DMS53 treated with DMSO at 0.1 percent for 48 hours (cell line): ENCODE measurements at regions not wholly inside any gene's neighbourhood (a gene's known extent, or its start where the extent isn't known, plus 50 kb on each side); places are given as distances from the start of the nearest gene placed in this dataset.

Experiments used
- DNase-seq: peaks from one replicate; lab custom pipeline; 2025; ENCODE audit not compliant: unreplicated experiment; lab: John Stamatoyannopoulos, UW

DNA sequence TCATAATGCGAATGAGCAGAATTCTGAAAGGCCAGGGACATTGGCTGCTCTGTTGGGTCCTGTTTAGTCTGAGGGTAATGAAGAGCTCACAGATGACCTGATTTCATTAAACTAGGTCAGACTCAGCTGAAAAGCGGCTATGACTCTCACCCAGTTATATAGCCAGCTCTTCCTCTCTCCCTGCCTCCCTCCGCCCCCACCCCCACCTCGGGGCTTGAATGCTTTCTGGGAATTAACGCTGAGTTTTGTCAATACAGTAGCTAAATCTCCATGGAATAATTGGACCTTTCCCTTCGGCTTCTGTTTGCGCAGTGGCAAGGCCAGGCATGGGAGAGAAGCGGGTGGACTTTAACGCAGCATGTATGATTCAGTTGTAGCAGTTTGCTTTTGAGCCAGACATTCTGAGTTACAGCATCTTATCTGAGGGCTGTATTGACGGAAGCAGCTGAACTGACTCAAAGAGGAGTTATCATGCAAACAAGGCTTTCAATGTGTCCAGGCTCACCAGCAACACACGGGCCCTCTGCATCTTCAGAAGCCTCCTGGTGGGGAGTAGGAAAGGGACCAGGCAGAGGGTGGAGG is 110.6 kb downstream of the MYCN start:
- no peak for DNase-seq

DNA sequence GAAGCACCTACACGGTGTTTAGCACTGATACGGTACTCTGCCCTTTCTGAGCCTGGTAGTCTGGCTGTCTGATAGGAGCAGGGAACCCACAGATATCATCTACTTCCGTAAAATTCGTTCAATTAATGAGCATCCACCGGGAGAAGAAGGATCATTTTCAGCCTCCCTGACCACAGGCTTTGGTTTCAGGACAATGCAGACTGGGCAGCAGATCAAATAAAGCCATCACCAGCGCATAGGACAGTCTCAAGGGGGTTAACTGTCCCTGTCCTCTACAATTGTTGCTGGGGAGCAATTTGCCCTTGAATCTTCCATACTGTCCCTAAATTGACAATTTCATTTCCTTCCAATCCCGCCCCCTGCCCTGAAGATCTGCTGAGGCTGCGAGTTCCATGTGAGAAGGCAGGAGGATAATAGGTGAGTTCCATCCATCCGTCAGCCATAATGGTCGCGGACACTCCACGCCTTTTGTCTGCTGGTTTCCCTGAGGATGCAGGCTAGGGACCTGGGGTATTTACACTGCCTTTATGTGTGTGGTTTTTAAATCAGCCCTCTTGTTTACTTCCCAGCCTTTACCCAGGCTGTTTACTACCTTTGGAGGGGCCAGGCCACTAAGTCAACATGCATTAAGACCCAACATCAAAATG is 110.0 kb downstream of the MYCN start:
- DNase-seq, result no peak

DNA sequence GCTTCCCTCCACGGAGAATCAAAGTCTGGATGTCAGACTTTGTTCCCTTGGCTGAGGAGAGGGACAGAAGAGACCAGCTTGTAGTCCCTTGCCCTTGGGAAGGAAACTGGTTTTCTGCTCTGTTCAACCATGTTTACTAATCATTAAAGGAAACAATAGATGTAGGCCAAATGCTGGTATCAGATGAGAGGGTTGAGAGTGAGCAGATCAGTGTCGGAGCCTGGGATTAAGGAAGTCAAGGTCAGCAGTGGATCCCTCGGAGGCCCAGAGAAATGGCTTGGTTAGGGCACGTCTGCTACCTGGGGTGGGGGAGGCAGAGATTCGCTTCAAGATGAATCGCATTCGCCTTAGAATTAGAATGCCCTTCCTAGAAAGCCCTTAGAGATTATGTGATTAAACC is 109.1 kb downstream of the MYCN start:
- no peak for DNase-seq

DNA sequence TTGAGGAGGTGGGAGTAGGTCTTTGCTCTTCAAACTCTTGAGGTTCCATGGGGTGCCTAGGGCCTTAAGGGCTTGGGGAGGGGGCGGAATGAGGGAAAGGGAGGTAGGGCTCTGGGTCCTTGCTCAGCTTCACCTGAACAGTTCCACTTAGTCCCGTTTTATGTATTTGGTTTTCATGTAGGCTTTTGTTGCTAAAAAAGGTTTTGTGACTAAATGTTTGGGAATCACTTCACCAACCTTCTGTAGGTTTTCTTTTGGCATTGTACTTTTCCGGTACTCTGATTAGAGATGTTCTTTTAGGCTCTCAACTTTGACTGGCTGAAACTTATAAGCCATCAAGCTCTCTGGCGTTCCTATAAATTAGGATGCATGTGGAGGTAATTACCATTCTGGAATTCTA is 108.1 kb downstream of the MYCN start:
- no peak for DNase-seq

DNA sequence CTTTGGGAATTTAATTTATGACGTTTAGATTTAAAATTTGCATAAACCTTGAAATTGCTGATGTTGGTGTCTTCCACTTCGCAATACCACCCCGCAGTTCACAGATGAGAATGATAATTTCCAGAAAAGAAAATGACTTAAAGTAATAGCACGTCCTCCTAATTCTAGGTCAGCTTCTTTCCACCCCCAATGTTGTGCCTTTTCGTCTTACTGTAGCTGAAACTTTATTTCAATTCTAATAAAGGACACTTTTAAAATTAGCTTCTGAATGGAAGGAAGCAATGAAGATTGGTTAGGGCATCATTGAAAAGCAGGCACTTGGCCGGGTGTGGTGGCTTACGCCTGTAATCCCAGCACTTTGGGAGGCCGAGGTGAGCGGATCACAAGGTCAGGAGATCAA is 107.4 kb downstream of the MYCN start:
- no peak for DNase-seq

DNA sequence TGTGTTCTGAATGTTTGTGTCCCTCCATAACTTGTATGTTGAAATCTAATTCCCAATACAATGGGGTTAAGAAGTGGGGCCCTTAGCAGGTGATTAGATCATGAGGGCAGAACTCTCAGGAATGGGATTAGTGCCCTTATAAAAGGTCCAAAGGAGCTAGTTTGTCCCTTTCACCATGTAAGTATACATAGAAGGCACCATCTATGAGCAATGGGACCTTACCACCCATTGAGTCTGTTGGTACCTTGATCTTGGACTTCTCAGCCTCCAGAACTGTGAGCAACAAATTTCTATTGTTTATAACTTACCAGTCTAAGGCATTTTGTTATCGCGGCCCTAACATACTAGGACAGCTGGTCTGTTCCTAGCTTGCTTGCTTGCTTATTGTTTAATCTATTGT is 106.3 kb downstream of the MYCN start:
- DNase-seq, result no peak

DNA sequence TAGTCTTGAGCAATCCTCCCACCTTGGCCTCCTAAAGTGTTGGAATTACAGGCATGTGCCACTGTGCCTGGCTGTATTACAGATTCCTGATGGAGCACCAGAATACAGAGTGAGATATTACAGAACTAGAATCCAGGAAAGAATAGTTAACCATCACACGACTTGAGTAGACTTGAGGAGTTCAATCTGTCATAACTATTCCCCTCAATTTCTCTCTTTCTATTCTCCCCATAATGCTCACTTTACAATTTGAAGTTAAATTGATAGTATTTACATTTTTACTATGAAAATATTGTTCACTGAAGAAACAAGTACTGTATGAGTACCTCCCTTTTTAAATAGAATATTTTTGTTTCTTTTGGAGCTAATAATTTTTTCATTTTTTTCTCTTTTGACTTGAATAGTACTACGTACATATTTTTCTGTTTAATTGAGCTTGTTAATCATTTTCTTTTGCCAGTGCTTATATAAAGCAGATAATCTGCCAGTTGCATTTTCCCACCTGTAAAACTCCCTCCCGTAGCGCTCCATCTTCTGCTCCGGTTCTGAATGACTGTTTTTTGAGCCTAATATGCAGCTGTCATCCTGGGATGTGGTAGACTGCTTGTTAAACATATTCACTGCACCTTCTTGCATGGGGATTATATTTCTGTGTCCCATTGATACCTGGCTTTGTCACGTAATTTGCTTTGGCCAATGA is 105.5 kb downstream of the MYCN start:
- DNase-seq, result no peak

DNA sequence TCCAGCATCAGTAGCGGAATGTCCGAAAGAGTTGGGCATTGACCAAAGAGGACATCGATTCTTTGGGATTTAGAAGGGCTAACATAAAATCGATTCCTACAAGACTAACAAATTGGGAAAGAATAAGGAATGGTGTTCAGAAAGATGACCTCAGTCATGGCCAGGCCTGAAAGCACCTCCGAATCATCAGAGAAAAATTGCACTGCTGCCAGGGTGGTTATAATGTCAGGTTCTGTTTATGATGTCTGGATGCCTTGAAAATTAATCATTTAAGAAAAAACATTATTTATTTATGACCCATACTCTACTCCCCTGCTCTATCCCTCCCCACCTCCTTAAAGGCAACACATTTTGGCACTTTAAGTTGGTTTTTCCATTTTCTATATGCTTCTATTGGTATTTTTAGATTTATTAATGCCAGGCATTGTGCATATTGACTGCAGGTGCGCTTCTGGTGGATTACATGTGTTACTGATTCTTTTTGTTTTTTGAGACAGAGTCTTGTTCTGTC is 104.7 kb downstream of the MYCN start:
- DNase-seq, result no peak

DNA sequence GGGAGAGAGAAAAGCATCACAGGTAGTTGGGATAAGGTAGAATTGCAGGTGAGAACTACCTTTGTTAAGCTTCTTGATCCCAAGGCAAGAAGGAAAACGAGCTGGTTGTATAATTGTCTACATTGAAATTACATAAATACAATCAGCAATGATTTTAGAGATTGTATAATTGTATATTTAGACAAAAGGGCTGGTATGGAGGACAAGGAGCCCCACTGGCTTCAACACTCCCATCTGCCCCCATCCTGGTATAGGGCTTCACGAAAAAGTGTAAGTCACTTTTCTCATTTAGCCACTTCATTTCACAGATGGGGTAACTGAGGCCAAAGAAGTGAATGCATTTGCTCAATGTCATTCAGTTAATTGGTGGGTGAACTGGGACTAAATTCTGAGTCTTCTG is 103.3 kb downstream of the MYCN start:
- no peak for DNase-seq

DNA sequence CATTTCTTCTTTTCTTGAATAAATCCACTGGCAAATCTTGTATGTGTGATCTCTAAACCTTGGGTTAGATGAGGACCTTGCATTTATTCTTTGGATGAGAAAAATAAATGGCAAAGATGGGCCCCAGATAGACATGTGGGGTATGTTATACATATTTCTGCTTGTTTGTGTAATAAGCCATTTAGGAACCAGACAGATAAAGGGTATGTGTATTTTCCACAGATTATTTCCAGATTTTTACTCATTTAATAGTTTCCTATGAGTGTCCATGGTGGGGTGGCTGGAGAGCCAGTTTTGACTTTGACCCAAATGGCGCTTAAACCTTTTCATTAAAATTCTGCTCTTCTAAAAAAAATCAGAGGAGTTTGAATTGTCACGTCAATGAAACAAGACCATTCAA is 102.8 kb downstream of the MYCN start:
- DNase-seq, result no peak

DNA sequence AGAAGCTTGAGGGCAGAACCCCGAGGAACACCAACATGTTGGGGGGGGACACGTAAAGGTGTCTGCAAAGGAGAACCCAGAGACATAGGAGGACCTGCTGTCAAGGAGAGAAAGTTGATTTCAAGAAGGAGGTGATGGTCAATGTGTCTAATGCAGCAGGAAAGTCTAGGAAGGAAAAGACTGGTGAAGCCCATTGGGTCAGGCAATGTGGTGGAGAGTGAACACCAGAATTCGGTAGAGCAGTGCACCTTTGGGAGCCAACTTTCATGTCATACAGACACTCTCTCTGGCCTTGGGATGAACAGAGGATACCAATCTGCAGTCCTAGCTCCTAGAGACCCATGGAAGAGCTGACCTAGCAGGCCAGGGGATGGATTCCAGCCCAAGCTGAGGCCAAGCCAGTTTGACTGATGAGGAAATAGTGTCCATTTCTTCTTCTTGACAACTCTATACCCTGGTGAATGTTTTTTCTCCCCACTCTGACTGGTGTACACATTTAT is 101.9 kb downstream of the MYCN start:
- no peak for DNase-seq

DNA sequence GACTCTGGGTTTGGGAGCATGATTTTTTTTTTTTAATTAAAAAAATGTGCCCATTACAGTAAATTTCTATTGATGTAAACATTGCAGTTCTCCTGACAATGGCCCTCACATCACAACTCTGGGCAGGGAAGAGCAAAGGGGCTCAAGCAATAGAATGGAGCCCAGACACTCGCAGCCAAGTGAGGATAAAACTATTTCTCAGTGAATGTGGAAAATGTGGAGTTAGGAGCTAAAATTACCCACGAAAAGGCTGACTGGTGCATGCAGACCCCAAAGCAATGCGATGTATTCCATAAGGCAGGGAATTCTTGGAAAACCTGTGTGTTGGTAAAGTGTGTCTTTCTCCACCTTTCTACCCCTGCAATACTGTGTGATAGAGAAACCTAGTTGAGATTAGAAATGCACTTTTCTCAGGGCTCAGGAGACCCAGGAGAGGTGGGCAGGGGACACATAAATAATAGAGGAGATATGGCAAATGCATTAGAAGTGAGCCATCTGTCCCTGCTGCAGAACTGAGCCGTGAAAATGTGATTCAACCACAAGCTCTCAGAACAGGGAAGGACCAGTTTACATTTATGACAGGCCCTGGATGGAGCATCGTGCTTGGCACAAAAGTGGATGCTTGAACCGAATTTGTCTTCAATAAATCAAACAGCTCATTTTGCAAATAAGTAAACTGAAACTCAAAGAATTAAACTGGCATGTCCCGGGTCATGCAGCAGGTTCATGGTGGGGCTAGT is 100.1 kb downstream of the MYCN start:
- no peak for DNase-seq

DNA sequence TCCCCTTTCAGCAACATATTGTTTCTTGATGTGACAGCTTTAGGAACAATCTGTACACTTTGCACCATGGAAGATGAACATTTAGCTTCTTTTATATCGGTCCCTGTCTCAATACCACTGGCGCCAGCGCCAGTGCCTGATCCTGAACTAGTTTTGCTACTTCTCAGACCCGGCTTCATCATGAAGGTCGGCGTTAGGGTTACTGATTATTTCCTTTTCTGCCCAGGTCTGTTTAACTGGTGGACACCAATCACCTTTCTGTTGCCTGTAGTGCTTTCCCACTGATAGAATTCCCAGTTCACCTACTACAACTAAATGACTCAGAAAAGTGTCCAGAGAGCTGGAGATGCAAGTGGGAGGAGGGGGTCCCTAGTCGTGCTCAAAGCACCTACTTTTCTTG is 99.5 kb downstream of the MYCN start:
- DNase-seq, result no peak

DNA sequence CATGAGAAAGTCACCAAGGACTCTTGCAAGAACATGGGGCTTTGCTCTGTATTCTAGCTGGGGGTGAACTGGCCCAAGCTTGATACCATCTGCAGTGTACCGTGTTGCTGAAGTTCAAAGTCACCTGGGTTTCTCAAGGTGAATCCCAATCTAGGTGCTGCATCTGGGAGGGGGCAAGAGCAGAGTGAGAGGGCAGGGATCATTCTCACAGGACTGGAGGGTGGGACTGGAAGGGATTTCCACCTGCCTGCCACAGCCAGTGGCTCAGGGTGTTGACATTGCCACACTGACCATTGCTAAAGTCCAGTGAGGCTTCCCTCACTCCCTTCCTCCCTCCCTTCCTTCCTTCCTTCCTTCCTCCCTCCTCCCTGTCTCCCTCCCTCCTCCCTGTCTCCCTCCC is 98.7 kb downstream of the MYCN start:
- no peak for DNase-seq

DNA sequence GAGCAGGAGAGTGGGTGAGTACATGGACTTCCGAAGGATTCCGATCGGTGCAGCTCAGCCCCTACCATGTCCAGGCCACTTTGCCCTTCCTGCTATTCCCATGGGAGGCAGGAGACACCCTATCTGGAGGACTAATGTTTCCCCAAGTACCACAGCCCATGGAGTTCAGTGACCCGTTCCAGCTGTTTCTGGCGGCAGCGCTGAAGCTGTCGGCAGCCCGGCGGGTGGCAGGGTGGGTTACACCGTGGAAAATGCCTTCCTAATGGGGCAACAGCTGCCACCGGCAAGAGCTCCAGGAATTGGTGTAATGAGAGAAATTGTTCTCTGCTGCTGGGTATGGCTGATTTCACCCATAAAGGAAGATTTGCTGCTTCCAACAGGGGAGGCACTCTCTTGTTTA is 98.3 kb downstream of the MYCN start:
- DNase-seq, result no peak

DNA sequence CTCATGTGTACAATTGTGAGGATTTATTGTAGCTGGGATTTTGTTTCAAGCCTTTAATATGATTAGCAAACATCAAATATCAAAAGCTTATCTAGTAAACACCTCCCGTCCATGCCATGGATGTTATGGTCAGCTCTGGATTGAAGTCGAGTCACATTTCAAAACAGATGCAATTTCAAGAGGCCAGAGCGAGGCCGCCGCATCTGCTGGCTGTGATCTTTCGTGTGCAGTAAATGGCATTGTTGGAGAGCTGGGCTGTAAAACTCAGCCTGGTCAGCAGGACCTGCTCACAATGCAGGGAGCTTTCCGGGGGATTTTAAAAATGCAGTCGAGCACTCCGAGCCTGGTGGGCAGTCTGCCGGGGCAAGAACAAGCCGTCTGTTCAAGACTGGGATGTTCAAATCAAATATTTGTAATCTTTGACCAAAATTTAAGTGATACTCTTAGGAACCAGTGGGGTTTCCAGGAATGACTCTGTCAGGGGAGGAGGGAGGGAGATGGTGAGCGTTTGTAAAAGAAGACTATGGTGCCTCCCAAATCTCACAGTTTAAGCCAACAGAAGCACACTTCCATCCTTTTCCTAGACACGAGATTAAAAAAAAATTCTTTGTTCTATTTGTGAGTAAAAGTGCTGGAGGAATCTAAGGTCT is 97.6 kb downstream of the MYCN start:
- no peak for DNase-seq

DNA sequence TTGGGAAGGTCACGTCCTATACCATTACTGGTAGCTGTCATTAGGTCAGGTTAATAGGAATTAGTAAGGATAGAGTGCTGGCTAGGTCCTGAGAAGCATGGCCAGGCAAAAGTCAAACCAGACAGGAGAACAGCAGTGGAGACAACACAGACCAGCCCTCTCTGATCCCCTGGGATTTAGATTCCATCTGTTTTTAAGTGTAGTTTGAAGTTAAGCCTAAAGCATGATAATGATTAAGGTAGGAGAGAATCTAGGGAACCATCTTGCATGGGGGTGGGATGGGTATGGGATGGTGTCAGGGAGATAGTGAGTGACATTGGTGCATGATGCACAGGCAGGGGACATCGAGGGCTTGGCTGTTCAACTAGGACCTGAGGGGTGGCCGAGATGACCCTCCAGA is 96.6 kb downstream of the MYCN start:
- no peak for DNase-seq

DNA sequence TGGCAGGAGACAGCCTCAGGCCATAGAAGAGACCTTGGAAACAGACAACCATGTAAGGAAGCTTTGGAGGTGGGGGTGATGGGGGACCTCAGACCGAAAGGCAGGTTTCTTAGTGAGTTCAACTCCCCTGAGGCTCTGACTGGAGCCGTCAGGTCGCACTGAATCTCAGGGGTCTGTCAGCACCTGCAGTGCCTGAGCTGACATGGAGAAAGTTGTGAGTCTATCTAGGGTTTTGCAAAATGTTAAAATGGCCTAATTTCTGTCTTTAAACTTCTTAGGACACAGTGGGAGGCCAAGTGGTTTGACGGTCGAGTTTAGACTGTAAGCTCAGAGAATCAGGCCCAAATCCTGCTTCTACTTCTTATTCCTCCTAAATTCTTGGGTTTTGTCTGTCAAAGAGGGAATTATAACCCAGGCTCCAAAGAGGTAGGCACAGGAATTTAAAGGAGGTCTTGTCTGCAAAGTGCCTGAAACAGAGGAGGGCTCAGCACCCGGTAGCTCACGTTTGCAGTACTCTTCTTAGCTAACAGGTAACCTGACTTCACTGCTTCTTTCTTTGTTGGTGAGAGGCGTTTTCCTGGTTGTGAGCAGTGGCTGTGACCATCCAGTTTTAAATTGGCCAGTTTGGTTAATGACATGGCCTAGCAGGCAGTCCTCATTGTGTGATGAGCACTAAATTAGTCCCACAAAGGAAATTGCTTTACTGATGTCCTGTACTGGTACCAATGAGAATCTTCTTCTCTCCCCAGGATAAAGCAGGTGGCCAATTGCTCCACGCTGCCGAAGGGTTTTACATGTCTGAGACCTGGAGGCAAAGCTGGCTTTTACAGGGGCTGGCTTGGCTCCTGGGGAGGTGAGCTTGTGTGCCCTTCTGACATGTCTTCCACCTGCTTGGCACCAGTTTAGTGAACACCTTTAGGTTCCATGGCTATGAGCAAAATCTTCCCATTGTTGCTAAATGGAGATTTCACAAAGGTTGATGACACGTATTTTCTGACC is 95.7 kb downstream of the MYCN start:
- no peak for DNase-seq

DNA sequence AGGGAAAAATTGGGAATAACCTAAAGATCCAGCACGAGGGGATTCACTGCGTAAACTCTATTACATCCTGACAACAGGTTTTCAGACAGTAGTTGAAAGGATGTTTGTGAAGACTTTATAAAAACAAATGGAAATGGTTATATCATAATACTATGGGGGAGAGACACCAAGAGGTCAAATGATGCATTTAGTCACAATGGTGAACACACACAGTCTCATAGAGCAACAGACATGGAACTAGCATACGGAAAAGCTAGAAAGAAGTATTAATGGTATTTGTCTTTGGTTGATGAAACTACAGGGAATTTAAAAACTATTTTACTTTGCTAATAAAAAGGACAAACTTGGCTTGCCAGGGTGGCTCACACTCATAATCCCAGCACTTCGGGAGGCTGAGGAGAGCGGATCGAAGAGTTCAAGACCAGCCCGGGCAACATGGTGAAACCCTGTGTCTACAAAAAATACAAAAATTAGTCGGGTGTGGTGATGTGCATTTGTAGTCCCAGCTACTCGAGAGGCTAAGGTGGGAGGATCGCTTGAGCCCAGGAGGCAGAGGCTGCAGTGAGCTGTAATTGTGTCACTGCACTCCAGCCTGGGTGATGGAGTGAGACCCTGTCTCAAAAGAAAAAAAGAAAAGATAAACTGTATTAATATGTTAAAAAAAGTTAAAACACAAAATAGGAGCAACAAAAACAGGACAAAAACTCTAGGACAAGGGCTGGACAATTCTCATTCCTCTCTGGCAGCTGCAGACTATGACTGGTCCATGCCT is 94.8 kb downstream of the MYCN start:
- DNase-seq, result no peak
